ENCODE measurements at regions not wholly inside any gene's neighbourhood (a gene's known extent, or its start where the extent isn't known, plus 50 kb on each side); places are given as distances from the start of the nearest gene placed in this dataset.

- Histone ChIP-seq H3K36me3 (no peaks in the 10 kb centered on the region), H3K9me3 (no peaks in the 10 kb centered on the region), H3K27me3 (replicated peaks; ENCODE audit: insufficient read depth) (no peaks in the 10 kb centered on the region), H3K4me1 (ENCODE audit: control insufficient read depth in 1 of 2, low read depth in 2 of 2) (peaks cover 3 to 41% of the 10 kb centered on the region in 2 donors), H3K27ac (no peak overlapping the region), H3K4me3 (no peak overlapping the region)
- no peak for DNase-seq (ENCODE audit: low spot score)
- no peak for ATAC-seq (ENCODE audit: insufficient number of reproducible peaks, low FRiP score, low read depth)
- no peak for TF ChIP-seq CTCF (IDR thresholded peaks at IDR 0.05)
These were observed 65.8 kb downstream of the PITPNM2 start for GRCh38 chr12:123085066-123085465.

- Histone ChIP-seq H3K27ac (no peak overlapping the region), H3K4me1 (ENCODE audit: control insufficient read depth in 1 of 2, low read depth in 2 of 2) (peaks cover 0 to 30% of the 10 kb centered on the region in 2 donors), H3K9me3 (no peaks in the 10 kb centered on the region), H3K36me3 (no peaks in the 10 kb centered on the region), H3K27me3 (replicated peaks; ENCODE audit: insufficient read depth) (no peaks in the 10 kb centered on the region), H3K4me3 (no peak overlapping the region)
- ATAC-seq (ENCODE audit: insufficient number of reproducible peaks, low FRiP score, low read depth) (no peak), DNase-seq (ENCODE audit: low spot score) (no peak)
- TF ChIP-seq CTCF (IDR thresholded peaks at IDR 0.05), result no peak
These were observed 67.0 kb downstream of the PITPNM2 start for GRCh38 chr12:123083661-123084571.

GRCh38 chr12:123080634-123081033 lies 70.3 kb downstream of the PITPNM2 start:
- no peak for TF ChIP-seq CTCF (IDR thresholded peaks at IDR 0.05)

GRCh38 chr12:123078531-123079155 lies 72.2 kb downstream of the PITPNM2 start:
- no peaks in the 10 kb centered on the region for H3K27me3 ChIP-seq (replicated peaks; ENCODE audit: insufficient read depth)
- peaks cover 0 to 16% of the 10 kb centered on the region in 2 donors for H3K4me1 ChIP-seq (ENCODE audit: control insufficient read depth in 1 of 2, low read depth in 2 of 2)
- ATAC-seq (ENCODE audit: insufficient number of reproducible peaks, low FRiP score, low read depth) (no peak), DNase-seq (ENCODE audit: low spot score) (no peak)
- no peaks in the 10 kb centered on the region for H3K9me3 ChIP-seq
- no peak overlapping the region for H3K27ac ChIP-seq
- H3K4me3 ChIP-seq, result no peak overlapping the region
- no peaks in the 10 kb centered on the region for H3K36me3 ChIP-seq
- no peak for TF ChIP-seq CTCF (IDR thresholded peaks at IDR 0.05)

More at GRCh38 chr12:123080634-123081033, 70.3 kb downstream of the PITPNM2 start:
- Histone ChIP-seq H3K27me3 (replicated peaks; ENCODE audit: insufficient read depth) (no peaks in the 10 kb centered on the region), H3K9me3 (no peaks in the 10 kb centered on the region), H3K4me1 (ENCODE audit: control insufficient read depth in 1 of 2, low read depth in 2 of 2) (peaks cover 0 to 28% of the 10 kb centered on the region in 2 donors), H3K27ac (no peak overlapping the region), H3K36me3 (no peaks in the 10 kb centered on the region), H3K4me3 (no peak overlapping the region)
- DNase-seq (ENCODE audit: low spot score) (no peak), ATAC-seq (ENCODE audit: insufficient number of reproducible peaks, low FRiP score, low read depth) (no peak)

- Histone ChIP-seq H3K27ac (no peak overlapping the region), H3K4me1 (ENCODE audit: control insufficient read depth in 1 of 2, low read depth in 2 of 2) (peaks cover 0 to 12% of the 10 kb centered on the region in 2 donors), H3K4me3 (no peak overlapping the region), H3K9me3 (no peaks in the 10 kb centered on the region), H3K27me3 (replicated peaks; ENCODE audit: insufficient read depth) (no peaks in the 10 kb centered on the region), H3K36me3 (no peaks in the 10 kb centered on the region)
- no peak for DNase-seq (ENCODE audit: low spot score)
- ATAC-seq (ENCODE audit: insufficient number of reproducible peaks, low FRiP score, low read depth), result no peak
- TF ChIP-seq CTCF (IDR thresholded peaks at IDR 0.05), result no peak
These were observed 72.8 kb downstream of the PITPNM2 start for GRCh38 chr12:123078120-123078465.
